ENCODE measurements at regions not wholly inside any gene's neighbourhood (a gene's known extent, or its start where the extent isn't known, plus 50 kb on each side); places are given as distances from the start of the nearest gene placed in this dataset.

- TF ChIP-seq CTCF (conservative IDR thresholded peaks at IDR 0.05 in 1 of 2, IDR thresholded peaks at IDR 0.05 in 1 of 2; ENCODE audit: extremely low read depth in 1 of 2, insufficient read depth in 1 of 2, low read depth in 1 of 2, low read length in 2 of 2) (no peak), EZH2 (IDR thresholded peaks at IDR 0.05; ENCODE audit: borderline replicate concordance, low read length) (no peak)
Measured at GRCh38 chr13:22866221-22866620, 314.6 kb upstream of the SGCG start.

Measured in mammary epithelial cell (primary cell).